ENCODE measurements at regions not wholly inside any gene's neighbourhood (a gene's known extent, or its start where the extent isn't known, plus 50 kb on each side); places are given as distances from the start of the nearest gene placed in this dataset.

DNA sequence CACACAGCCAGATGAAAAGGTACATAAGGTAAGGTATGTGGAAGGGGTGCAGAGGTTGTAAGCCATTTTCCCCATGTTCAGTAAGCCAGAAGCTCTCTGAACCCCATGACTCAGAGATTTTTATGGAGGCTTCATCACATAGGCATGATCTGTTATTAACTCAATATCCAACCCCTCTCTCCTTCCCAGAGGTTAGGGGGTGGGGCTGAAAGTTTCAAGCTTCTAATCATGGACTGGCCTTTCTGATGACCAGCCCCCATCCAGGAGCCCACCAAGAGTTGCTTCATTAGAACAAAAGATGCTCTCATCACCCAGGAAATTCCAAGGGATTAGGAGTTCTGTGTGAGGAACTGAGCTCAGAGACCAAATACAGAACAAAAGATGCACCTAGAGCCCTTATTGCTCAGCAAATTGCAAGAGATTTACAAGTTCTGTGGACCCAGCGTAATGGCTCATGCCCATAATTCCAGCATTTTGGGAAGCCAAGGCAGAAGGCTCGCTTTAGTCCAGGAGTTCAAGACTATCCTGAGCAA, 103.2 kb upstream of the DAAM1 start:
- DNase-seq, result no peak

GRCh38 chr14:59086241-59086882, 102.1 kb upstream of the DAAM1 start:
- no peak for DNase-seq

DNA sequence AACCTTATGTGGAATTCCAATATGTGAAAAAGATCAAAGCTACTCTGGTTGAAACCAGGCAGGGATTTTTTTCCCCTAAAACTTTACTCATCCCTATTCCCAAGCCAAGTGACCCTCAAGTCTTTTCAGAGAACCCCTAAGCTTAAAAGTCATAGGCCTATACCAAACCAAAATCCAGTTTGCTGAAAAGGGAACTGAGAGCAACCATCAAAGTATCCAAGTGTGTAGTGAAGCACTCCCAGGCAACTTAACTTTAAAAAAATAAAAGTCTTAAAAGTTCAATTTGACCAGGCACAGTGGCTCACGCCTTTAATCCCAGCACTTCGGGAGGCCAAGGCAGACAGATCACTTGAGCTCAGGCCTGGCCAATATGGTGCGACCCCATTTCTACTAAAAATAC, 101.2 kb upstream of the DAAM1 start:
- no peak for DNase-seq

- no peak for DNase-seq
These were observed 100.8 kb upstream of the DAAM1 start for GRCh38 chr14:59087711-59088110.

DNA sequence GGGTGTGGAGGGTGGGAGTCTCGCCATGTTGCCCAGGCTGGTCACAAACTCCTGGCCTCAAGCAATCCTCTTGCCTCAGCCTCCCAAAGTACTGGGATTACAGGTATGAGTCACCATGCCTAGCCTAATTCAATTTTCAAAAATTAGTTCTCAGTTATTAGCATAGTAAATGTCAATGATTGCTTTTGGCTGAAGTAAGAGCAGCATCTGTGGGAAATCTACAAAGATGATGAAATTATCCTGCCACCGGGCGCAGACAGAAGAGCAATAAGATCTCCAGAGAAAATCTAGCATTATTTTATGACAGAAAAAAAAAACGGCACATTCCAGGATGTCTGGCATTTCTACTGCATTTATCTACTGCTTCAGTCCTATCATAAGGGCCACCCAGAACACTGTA, 97.9 kb upstream of the DAAM1 start:
- no peak for DNase-seq

- no peak for DNase-seq
These were observed 97.1 kb upstream of the DAAM1 start for GRCh38 chr14:59091404-59091803.

GRCh38 chr14:59091976-59092375, 96.5 kb upstream of the DAAM1 start:
- no peak for DNase-seq

DNA sequence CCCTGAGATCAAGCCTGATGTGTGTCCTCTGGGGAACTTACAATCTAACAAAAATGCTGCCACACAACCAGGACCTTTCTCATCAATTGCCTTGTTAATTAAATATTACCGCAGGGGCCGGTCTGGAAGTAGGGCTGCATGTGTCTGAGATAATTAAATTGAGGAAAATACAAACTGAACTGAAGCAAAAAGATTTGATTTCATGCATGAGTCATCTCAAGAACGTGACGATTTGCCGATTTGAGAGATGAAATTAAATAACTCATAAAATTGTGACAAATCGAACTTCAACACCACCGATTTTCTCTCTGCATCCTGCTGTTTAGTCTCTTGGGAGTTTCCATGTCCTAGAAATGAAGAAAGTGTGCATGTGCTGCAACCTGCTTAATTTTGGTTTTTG, 94.6 kb upstream of the DAAM1 start:
- DNase-seq, result no peak

- DNase-seq, result no peak
These were observed 92.2 kb upstream of the DAAM1 start for GRCh38 chr14:59096303-59096702.

DNA sequence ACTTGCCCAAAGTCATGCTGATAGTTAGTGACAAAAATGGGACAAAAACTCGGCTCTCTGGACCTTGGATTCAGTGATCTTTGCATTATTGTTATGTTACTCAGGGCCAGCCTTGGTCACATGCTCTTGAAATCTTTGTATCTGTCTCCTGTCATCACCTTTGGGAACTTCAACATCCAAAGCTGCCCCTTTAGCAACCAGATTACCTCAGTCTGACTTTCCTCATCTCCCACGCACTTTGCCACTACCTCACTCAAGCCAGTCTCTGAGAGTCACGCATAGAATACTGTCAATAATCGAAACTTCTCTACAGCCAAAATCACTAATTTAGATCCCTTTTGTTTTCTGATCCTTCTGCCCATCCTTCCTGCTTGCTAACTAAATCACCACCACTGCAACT, 90.8 kb upstream of the DAAM1 start:
- DNase-seq, result peak; percentile 29

DNA sequence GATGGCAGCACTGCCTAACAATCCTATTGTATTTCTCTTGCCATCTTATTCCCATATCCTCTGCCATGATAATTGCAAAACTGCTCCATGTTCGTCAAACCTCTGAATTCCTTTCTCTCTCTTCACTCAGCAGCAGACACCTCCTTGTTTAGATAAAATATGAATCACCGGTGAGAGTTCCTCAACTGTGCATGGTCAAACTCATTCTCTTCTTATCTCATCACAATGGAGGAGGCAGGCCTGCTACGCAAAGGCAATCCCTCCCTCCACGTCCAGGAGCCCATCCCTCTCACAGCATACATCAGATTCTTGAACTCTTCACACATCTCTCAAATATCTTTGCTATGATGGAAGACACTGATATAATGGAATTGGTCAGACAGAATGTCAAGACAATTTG, 90.1 kb upstream of the DAAM1 start:
- peak; percentile 88 for DNase-seq

- no peak for DNase-seq
These were observed 88.3 kb upstream of the DAAM1 start for GRCh38 chr14:59100205-59100604.

- peak; percentile 12 for DNase-seq
These were observed 87.0 kb upstream of the DAAM1 start for GRCh38 chr14:59101476-59101875.

DNA sequence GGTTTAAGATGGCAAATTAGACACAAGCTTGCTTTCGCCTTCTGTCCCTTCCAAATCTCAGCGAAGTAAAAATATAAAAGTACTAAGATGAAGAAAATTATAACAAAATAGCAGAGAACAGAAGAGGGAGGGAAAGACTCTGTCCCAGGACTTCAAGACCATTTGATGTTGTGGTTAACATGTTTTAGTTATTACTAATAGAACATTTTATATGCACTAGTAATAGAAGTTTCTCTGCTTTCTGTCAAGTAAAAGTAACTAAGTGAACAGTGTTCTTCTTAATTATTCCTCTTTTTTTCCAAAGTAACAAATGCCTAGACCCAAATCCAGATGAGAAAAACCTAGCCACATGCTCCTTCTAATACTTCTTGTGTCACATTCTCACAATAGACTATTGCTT, 85.1 kb upstream of the DAAM1 start:
- peak; percentile 6 for DNase-seq

DNA sequence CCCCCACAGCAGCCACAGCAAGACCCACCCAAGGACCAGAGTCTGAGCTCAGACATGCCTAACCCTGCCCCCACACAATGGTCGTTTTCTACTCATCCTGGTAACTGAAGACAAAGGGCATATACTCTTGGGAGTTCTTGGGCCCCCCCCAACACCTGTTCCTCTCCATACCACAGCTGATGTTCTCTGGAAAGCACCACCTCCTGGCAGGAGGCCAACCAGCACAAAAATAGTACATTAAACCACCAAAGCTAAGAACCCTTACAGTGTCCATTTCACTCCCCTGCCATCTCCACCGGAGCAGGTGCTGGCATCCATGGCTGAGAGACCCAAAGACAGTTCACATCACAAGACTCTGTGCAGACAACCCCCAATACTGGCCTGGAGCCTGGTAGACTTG, 80.6 kb upstream of the DAAM1 start:
- no peak for DNase-seq

GRCh38 chr14:59116984-59117415, 71.5 kb upstream of the DAAM1 start:
- peak; percentile 72 for DNase-seq

GRCh38 chr14:59117754-59118528, 70.5 kb upstream of the DAAM1 start:
- peak; percentile 54 for DNase-seq

DNA sequence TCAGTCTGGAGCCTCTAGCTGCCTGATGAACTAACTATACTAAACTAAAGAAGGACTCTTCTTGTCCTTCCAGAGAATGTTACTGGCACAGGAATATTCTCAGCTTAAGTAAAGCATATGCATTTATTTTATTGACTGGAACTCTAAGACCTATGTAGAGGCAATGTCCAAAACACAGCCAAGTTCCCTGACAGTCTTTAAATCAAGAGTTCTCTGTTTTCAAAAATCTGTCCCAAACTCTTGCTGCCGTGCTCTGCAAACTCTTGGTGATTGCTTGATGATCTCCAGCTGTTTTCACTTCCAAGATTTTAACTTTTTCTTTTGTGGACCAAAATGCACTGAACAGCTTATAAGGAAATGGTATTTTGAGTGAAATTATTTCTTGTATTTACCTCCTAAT, 67.5 kb upstream of the DAAM1 start:
- DNase-seq, result no peak

DNA sequence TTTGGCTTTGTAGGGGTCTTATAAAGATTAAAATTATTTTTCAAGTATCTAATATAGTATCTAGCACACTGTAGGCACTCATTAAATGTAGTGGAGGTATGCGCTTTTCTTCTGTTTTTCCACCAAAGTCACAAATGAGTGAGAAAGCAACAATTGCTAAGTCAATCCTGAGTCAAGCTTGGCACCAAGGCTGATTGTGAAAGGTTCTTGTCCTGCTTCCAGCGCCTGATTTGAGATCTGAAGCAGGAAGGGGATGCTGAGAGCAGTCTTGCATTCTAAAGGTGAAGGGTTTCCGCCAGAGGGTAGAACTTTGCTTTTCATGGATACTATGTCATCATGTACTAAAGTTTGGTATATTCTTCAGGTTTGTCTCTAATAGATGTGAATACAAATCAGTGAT, 64.9 kb upstream of the DAAM1 start:
- DNase-seq, result no peak

DNA sequence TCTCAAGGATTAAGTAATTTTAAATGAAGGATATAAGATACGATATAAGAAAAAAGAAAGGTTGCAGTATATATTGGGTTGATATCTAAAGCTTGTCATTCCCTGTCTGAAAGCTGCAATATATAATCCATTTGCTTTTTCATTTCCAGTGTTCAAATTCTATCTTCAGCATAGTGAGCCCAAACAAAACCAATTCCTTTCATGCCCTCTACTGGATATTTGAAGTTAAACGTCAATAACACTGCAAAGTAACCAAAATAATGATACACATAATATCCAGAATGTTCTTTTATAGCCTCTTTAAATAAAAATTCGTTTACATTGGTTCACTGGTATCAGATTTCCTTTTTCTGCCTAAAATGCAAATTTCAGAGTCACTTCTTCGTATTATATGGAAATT, 64.5 kb upstream of the DAAM1 start:
- DNase-seq, result peak; percentile 46

GRCh38 chr14:59125156-59125555, 63.3 kb upstream of the DAAM1 start:
- DNase-seq, result no peak

DNA sequence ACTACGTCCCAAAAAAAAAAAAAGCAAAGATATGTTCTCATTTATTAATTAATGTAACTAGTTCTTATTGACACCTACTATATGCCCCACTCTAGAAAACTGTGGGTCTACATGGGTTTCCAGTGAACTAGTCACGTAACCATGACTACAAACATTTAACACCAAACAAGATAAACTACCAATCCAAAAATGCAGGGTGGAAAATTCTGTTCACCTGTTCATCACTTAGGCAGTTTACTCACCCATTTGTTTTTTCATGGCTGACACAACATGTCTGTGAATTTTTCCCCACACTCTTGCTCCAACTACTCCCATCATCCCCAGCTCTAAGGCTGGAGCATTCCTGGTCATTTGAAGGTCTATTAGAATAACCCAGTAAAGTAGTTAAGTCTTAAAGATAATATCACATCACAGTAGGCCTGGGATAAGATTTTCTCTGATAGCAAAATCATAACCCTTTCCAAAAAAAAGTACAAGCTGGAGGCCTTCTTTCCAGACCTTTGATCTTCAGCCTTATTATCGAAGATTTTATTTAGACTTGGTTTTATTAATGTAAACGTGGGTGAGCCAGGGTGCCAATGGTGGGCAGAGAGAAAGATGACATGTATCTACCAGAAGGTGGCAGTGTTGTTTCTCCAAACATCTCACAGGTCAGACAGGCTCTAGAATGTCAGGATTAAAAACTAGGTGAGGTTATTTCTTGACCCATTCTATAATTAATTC, 61.6 kb upstream of the DAAM1 start:
- peak; percentile 61 for DNase-seq

- DNase-seq, result no peak
These were observed 61.1 kb upstream of the DAAM1 start for GRCh38 chr14:59127437-59127732.

DNA sequence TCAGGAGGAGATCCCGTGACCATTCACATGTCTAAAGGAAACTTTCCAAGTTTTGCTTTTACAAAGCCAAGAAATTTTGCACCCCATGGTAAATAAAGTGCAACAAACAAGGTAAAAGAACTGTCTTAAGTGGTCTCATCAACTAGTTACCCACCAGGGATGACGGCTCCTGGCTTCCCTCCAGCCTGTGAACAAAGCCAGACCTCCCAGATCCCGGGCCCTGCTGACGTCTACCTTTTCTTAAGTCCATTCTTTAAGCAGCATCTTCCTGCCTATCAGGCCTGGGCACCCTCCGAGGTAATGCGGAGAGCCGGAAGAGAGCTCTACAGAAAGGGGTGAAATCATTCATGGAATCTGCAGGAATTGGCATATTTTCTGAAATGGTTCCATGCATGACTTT, 58.0 kb upstream of the DAAM1 start:
- DNase-seq, result no peak
